OCI-M1 (cell line): ENCODE measurements at regions not wholly inside any gene's neighbourhood (a gene's known extent, or its start where the extent isn't known, plus 50 kb on each side); places are given as distances from the start of the nearest gene placed in this dataset.
"Not testable (repeated sequence)": the region's sequence is repeated elsewhere in the genome, so short reads cannot be mapped to it uniquely, and the experiment has no call there.

Experiments
- DNase-seq: peaks from one replicate; lab custom pipeline; 2025; lab: John Stamatoyannopoulos, UW

DNA sequence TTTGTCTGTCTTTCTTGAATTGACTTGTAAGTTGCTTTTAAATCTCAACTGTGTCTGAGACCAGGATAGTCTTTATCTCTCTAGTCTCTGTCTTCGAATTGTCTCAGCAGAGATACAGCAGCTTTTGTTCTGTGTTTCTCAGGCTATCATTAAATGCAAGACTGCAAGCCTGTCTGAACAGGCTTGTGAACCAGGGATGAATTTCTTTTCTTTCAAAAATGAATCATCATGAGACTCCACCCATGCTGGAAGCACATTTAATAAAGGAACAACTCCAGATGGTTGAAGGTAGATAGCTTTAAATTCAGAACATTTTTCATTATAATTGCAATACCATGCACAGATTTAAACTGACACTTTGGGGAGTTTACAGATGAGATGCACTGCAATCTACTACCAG is 155.9 kb downstream of the SEC23IP start:
- no peak for DNase-seq

- no peak for DNase-seq
These were observed 159.1 kb downstream of the SEC23IP start for GRCh38 chr10:120051671-120052070.

- DNase-seq = no peak
These were observed 160.6 kb downstream of the SEC23IP start for GRCh38 chr10:120052964-120053702.

- not testable (repeated sequence) for DNase-seq
These were observed 167.3 kb downstream of the SEC23IP start for GRCh38 chr10:120059790-120060189.

GRCh38 chr10:120067427-120067826 is 174.9 kb downstream of the SEC23IP start:
- no peak for DNase-seq

GRCh38 chr10:120069700-120070099 is 177.2 kb downstream of the SEC23IP start:
- DNase-seq = no peak

GRCh38 chr10:120075349-120075748 is 182.8 kb downstream of the SEC23IP start:
- DNase-seq = no peak

- no peak for DNase-seq
These were observed 184.6 kb downstream of the SEC23IP start for GRCh38 chr10:120076996-120077706.

DNA sequence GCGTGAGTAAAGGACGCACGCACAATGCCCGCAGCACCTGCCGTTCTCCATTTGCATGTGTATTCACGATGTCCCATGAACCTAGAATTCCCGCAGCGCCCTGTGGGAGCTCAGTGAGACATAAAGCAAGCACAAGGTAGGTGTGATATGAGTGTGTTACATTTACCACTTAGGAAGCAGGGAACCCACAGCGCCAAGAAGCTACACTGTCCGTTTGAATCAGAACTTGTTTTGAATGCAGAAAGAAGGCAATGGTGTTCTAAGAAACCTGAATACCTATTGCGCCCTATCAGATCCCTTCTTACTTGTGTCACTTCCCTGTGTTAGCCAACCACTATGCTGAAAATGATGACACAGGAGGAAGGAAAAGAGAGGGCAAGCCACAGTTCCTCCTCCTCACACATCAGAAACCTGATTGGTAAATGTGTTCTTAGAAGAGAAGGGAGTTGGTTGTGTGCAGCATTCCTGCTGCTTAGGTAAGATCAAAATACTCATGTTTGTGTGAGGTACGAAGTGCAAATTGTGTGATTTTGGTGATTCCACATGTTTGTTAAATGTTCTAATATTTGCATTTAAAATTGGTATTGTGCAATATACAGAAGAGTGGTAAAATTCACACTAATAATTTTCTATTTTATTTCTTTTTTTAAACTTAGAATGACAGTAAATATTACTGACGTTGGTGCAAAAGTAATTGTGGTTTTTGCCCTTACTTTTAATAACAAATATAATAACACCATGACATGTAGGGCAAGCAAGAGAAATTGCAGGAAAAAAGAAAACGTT is 185.4 kb downstream of the SEC23IP start:
- no peak for DNase-seq

DNA sequence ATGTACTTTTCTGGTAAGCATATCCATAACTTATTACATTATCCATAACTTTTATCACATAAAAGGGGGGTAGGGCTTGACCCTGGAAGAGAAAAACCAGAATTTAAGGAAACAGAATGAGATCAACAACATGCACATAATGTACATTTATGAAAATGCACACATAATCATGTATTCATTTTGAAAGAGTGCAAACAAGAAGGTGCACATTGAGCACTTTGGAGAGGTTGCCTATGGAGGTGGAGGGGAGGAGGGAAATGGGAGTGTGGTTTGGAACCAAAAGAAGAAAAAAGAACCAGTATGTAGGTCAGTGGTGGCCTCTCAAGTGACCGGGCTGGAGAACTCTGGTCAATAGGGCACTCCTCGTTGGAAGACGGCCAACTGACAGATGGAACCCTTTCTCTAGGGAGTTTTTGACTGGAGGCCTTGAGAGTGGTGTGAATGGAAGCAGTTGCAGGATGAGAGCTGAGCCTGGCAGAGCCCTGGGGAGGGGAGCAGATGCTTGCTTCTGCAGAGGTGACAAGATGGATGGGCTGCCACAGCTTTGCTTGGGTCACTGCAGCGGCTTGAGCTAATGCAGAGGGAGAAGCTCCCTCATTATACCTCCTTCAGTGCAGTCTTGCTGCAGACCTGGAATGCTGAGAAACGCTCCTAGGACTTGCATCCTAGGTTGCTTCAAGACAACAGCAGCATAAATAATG is 192.7 kb downstream of the SEC23IP start:
- no peak for DNase-seq

- no peak for DNase-seq
These were observed 193.5 kb downstream of the SEC23IP start for GRCh38 chr10:120086066-120086465.

DNA sequence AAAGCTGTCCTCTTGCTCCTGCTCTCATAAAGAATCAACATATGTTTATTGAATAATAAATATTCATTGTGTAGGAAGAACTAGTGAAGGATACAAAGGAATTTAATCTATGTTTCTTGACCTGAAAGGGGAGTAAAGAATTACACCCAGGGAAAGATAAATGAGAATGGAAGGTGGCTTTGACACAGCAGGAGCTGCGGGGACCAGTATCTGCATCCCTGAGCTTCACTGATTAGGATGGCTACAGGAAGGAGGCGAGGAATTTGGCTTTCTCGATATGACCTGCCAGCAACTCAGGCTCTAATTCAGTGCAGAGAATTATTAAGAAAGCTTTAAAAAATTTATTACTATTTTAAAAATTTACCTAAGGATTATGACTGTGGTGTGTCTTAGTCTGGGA is 194.6 kb downstream of the SEC23IP start:
- no peak for DNase-seq

GRCh38 chr10:120095875-120096274 is 203.3 kb downstream of the SEC23IP start:
- no peak for DNase-seq

DNA sequence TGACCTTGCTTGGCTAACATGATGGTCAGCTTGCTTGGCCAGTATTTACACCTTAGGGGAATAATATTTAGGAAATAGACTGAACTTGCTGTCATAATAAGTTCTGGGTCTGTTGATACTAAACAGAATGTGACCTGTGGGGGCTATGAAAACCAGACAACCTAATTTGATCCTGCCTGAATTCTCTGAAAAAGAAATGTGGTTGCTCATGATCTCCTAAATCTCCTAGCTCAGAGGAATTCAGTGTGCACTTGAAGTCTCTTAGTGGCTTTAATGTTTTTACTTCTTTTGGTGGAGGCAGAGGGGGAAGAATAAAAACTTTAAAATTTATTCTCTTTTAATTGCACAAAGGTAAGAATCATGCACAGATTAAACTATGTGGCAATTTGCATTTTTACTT is 205.2 kb downstream of the SEC23IP start:
- no peak for DNase-seq

DNA sequence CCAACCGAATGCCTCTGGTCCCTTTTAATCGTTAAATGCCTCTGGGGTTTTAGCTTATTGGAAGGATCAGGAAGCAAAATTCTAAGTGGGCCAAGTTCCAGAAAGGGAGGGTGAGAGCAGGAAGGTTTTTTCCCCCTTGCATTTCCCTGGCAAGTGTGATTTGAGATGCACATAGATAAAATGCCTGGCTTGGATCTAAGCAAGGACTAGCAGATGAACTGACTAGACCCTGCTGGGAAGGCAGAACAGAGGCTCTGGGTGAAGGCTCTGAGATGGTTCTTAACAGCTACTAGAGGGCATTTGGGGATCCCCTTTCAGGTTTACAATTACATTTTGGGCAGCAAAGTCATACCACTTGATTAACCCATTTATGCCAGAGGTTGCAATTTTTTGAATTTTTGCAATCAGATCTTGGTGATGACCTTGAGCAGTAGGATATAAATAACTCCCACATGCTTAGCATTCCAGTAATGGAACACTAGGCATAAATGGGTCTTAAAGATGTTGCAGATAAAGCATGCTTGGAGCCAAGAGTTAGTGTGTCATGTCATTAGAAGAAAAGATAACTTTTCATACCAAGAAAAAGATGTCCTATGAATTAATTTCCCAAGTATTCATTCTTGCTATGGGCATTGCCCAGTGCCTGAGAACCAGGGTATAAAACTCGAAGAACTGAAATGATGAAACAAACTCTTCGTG is 205.9 kb downstream of the SEC23IP start:
- DNase-seq = no peak

- no peak for DNase-seq
These were observed 211.4 kb downstream of the SEC23IP start for GRCh38 chr10:120103738-120104560.

DNA sequence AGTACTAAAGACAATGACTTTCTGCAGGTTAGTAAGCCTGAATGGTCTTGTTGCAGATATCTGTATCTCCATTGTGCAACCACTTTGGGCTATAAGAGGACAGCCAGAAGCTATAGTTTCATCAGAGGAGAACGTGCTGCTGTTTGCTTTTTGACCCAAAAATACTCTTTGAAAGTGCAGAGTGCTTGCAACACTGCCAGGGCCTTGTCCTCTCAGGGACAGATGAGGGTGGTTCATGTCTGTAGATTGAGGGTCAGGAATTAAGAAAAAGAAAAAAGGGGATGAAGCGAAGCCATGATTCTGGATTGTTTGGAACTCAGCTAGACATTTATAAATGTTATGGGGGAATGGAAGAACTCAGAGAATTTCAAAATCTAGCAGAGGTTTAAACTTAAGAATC is 212.5 kb downstream of the SEC23IP start:
- DNase-seq = no peak

- no peak for DNase-seq
These were observed 213.0 kb downstream of the SEC23IP start for GRCh38 chr10:120105492-120105891.

DNA sequence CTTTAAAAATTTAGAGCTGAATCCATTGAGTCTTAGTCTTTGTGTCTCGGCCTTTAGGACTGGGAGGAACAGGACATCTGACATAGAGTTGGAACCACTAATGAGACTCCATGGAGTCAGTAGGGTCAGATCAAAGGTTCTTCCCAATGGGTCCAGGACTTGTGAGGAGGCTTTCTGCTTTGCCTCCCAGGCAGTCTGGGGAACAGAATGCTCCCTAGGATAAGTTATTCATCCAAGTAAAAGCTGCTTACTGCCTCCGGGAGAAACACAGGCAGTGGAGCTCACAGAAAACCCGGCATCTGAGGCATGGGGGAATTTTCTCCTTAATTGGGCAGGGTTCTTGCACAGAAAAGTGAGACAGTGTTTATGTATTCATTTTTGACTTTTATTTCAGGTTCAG is 216.4 kb downstream of the SEC23IP start:
- no peak for DNase-seq

GRCh38 chr10:120109725-120110124 is 217.2 kb downstream of the SEC23IP start:
- DNase-seq = not testable (repeated sequence)

- DNase-seq = no peak
These were observed 217.7 kb downstream of the SEC23IP start for GRCh38 chr10:120110196-120110595.
